AG08396 (cell line): ENCODE measurements at regions not wholly inside any gene's neighbourhood (a gene's known extent, or its start where the extent isn't known, plus 50 kb on each side); places are given as distances from the start of the nearest gene placed in this dataset.
A peak's percentile ranks its signal among the peaks of the same experiment; 100 is the strongest.

Experiments
- DNase-seq: peaks from one replicate; pipeline ENCODE4 v3.0.0; 2012; ENCODE audit warnings: low spot score, mixed read lengths

GRCh38 chr20:24169256-24169655 lies 180.7 kb upstream of the GGTLC1 start:
- no peak for DNase-seq

GRCh38 chr20:24166412-24166811 lies 177.8 kb upstream of the GGTLC1 start:
- DNase-seq, result no peak

- DNase-seq, result no peak
These were observed 177.5 kb upstream of the GGTLC1 start for GRCh38 chr20:24166123-24166381.

- DNase-seq, result no peak
These were observed 176.9 kb upstream of the GGTLC1 start for GRCh38 chr20:24165301-24166122.

GRCh38 chr20:24164360-24164759 lies 175.8 kb upstream of the GGTLC1 start:
- no peak for DNase-seq

- no peak for DNase-seq
These were observed 174.9 kb upstream of the GGTLC1 start for GRCh38 chr20:24163506-24163905.

- peak; percentile 63 for DNase-seq
These were observed 172.1 kb upstream of the GGTLC1 start for GRCh38 chr20:24160563-24161281.

GRCh38 chr20:24158281-24158680 lies 169.7 kb upstream of the GGTLC1 start:
- no peak for DNase-seq

- no peak for DNase-seq
These were observed 168.6 kb upstream of the GGTLC1 start for GRCh38 chr20:24157213-24157612.

GRCh38 chr20:24153101-24154040 lies 164.8 kb upstream of the GGTLC1 start:
- DNase-seq, result no peak

- no peak for DNase-seq
These were observed 163.2 kb upstream of the GGTLC1 start for GRCh38 chr20:24151621-24152294.

- no peak for DNase-seq
These were observed 161.8 kb upstream of the GGTLC1 start for GRCh38 chr20:24150406-24150805.

GRCh38 chr20:24149881-24150307 lies 161.3 kb upstream of the GGTLC1 start:
- DNase-seq, result no peak

GRCh38 chr20:24149175-24149574 lies 160.6 kb upstream of the GGTLC1 start:
- DNase-seq, result no peak

GRCh38 chr20:24148372-24148771 lies 159.8 kb upstream of the GGTLC1 start:
- DNase-seq, result no peak

- DNase-seq, result no peak
These were observed 159.4 kb upstream of the GGTLC1 start for GRCh38 chr20:24147961-24148360.

GRCh38 chr20:24147479-24147878 lies 158.9 kb upstream of the GGTLC1 start:
- no peak for DNase-seq

GRCh38 chr20:24146231-24146634 lies 157.7 kb upstream of the GGTLC1 start:
- DNase-seq, result peak; percentile 28

- no peak for DNase-seq
These were observed 155.8 kb upstream of the GGTLC1 start for GRCh38 chr20:24144371-24144770.

GRCh38 chr20:24141111-24141510 lies 152.5 kb upstream of the GGTLC1 start:
- DNase-seq, result no peak

GRCh38 chr20:24139846-24140245 lies 151.3 kb upstream of the GGTLC1 start:
- DNase-seq, result no peak

GRCh38 chr20:24138951-24139350 lies 150.4 kb upstream of the GGTLC1 start:
- no peak for DNase-seq
